CD4-positive, CD25-positive, alpha-beta regulatory T cell (primary cell): ENCODE measurements at regions not wholly inside any gene's neighbourhood (a gene's known extent, or its start where the extent isn't known, plus 50 kb on each side); places are given as distances from the start of the nearest gene placed in this dataset.
"Not testable (repeated sequence)": the region's sequence is repeated elsewhere in the genome, so short reads cannot be mapped to it uniquely, and the experiment has no call there.

Source experiments
- ATAC-seq, 2 donors: fragments of 150-1000 bp; cut with Tn5 transposase; one replicate each; pipeline ENCODE4 v1.10.0; 2021; ENCODE audit warnings: low read depth in 2 of 2, moderate number of reproducible peaks in 2 of 2, moderate library complexity in 1 of 2
- DNase-seq, 3 donors: peaks; one replicate each; pipeline versions ENCODE4 v3.0.0 to v3.0.0-alpha.2; 2012 to 2022; ENCODE audit warnings: mixed read lengths in 1 of 3
- H3K27ac ChIP-seq: one replicate; pipeline ENCODE4 v1.7.0; 2013; ENCODE audit warnings: mild to moderate bottlenecking, low read length; ENCODE audit not compliant: insufficient read depth, poor library complexity, severe bottlenecking
- H3K27me3 ChIP-seq: one replicate; pipeline ENCODE4 v1.7.0; 2013; ENCODE audit warnings: low read length; ENCODE audit not compliant: control insufficient read depth, insufficient read depth
- H3K36me3 ChIP-seq: one replicate; pipeline ENCODE4 v1.7.0; 2013; ENCODE audit warnings: mild to moderate bottlenecking, low read length, moderate library complexity; ENCODE audit not compliant: control insufficient read depth, insufficient read depth
- H3K4me1 ChIP-seq: 2 replicates; pipeline ENCODE4 v1.7.0; 2013; ENCODE audit warnings: mild to moderate bottlenecking, low read length; ENCODE audit not compliant: insufficient read depth, control insufficient read depth, poor library complexity, severe bottlenecking
- H3K4me3 ChIP-seq: one replicate; pipeline ENCODE4 v1.7.0; 2013; ENCODE audit warnings: low read depth, mild to moderate bottlenecking, low read length, moderate library complexity
- H3K9me3 ChIP-seq, 2 experiments: 1 replicate in 1 of 2; 2 replicates in 1 of 2; pipeline ENCODE4 v1.7.0; 2013; ENCODE audit warnings: low read length in 2 of 2, mild to moderate bottlenecking in 1 of 2, moderate library complexity in 1 of 2; ENCODE audit not compliant: control insufficient read depth in 2 of 2
- H3K27ac Mint-ChIP-seq, 3 donors: one replicate each; pipeline ENCODE4 v1.8.0; 2020 to 2022; ENCODE audit warnings: mild to moderate bottlenecking in 3 of 3, mixed read lengths in 3 of 3, moderate library complexity in 2 of 3
- H3K27me3 Mint-ChIP-seq: one replicate; pipeline ENCODE4 v1.8.0; 2022; ENCODE audit warnings: mild to moderate bottlenecking, mixed read lengths
- H3K36me3 Mint-ChIP-seq: one replicate; pipeline ENCODE4 v1.8.0; 2020; ENCODE audit warnings: mixed read lengths
- H3K4me1 Mint-ChIP-seq, 4 donors: one replicate each; pipeline ENCODE4 v1.8.0; 2020 to 2022; ENCODE audit warnings: mixed read lengths in 4 of 4, mild to moderate bottlenecking in 1 of 4
- H3K4me3 Mint-ChIP-seq, 4 donors: one replicate each; pipeline ENCODE4 v1.8.0; 2020 to 2022; ENCODE audit warnings: mild to moderate bottlenecking in 4 of 4, mixed read lengths in 4 of 4, moderate library complexity in 3 of 4
- H3K9me3 Mint-ChIP-seq, 7 donors: one replicate each; pipeline ENCODE4 v1.8.0; 2020 to 2022; ENCODE audit warnings: mixed read lengths in 7 of 7, mild to moderate bottlenecking in 3 of 7, moderate library complexity in 2 of 7

DNA sequence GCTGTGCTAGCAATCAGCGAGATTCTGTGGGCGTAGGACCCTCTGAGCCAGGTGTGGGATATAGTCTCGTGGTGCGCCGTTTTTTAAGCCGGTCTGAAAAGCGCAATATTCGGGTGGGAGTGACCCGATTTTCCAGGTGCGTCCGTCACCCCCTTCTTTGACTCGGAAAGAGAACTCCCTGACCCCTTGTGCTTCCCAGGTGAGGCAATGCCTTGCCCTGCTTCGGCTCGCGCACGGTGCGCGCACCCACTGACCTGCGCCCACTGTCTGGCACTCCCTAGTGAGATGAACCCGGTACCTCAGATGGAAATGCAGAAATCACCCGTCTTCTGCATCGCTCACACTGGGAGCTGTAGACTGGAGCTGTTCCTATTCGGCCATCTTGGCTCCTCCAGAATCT, 56.1 kb upstream of the H2AZ1 start:
- not testable (repeated sequence) for H3K4me3 ChIP-seq, H3K9me3 ChIP-seq, H3K9me3 Mint-ChIP-seq, DNase-seq, H3K27ac ChIP-seq, H3K36me3 ChIP-seq, H3K36me3 Mint-ChIP-seq, ATAC-seq, H3K27ac Mint-ChIP-seq, H3K27me3 ChIP-seq, H3K4me3 Mint-ChIP-seq, H3K4me1 ChIP-seq, H3K4me1 Mint-ChIP-seq
- peaks cover 14% of the 10 kb centered on the region for H3K27me3 Mint-ChIP-seq
